D341Med (cell line): ENCODE measurements at regions not wholly inside any gene's neighbourhood (a gene's known extent, or its start where the extent isn't known, plus 50 kb on each side); places are given as distances from the start of the nearest gene placed in this dataset.

Source experiments
- DNase-seq: peaks from one replicate; pipeline ENCODE4 v3.0.0; 2012; ENCODE audit warnings: low spot score

- no peak for DNase-seq
Measured at GRCh38 chr7:10696064-10696463, 277.6 kb upstream of the PHF14 start.

GRCh38 chr7:10703059-10703458 is 270.6 kb upstream of the PHF14 start:
- DNase-seq = no peak

GRCh38 chr7:10703981-10704380 is 269.7 kb upstream of the PHF14 start:
- no peak for DNase-seq

GRCh38 chr7:10704653-10705052 is 269.0 kb upstream of the PHF14 start:
- DNase-seq = no peak

- no peak for DNase-seq
Measured at GRCh38 chr7:10706875-10707493, 266.7 kb upstream of the PHF14 start.

GRCh38 chr7:10707519-10707918 is 266.2 kb upstream of the PHF14 start:
- DNase-seq = no peak

- peak; percentile 50 for DNase-seq
Measured at GRCh38 chr7:10708447-10708846, 265.2 kb upstream of the PHF14 start.

GRCh38 chr7:10718768-10719167 is 254.9 kb upstream of the PHF14 start:
- no peak for DNase-seq

GRCh38 chr7:10720042-10720441 is 253.6 kb upstream of the PHF14 start:
- no peak for DNase-seq

- DNase-seq = no peak
Measured at GRCh38 chr7:10721289-10721688, 252.4 kb upstream of the PHF14 start.

GRCh38 chr7:10723832-10724231 is 249.8 kb upstream of the PHF14 start:
- DNase-seq = no peak

GRCh38 chr7:10724449-10724848 is 249.2 kb upstream of the PHF14 start:
- no peak for DNase-seq

- DNase-seq = no peak
Measured at GRCh38 chr7:10727636-10728035, 246.0 kb upstream of the PHF14 start.

GRCh38 chr7:10731253-10731773 is 242.4 kb upstream of the PHF14 start:
- DNase-seq = no peak

- no peak for DNase-seq
Measured at GRCh38 chr7:10733747-10734146, 239.9 kb upstream of the PHF14 start.

- DNase-seq = no peak
Measured at GRCh38 chr7:10734595-10734994, 239.1 kb upstream of the PHF14 start.

- no peak for DNase-seq
Measured at GRCh38 chr7:10739401-10739800, 234.3 kb upstream of the PHF14 start.

GRCh38 chr7:10740805-10741204 is 232.9 kb upstream of the PHF14 start:
- DNase-seq = no peak

GRCh38 chr7:10756981-10757380 is 216.7 kb upstream of the PHF14 start:
- DNase-seq = no peak

GRCh38 chr7:10759120-10759519 is 214.6 kb upstream of the PHF14 start:
- DNase-seq = no peak

- no peak for DNase-seq
Measured at GRCh38 chr7:10767771-10768170, 205.9 kb upstream of the PHF14 start.

- DNase-seq = no peak
Measured at GRCh38 chr7:10770176-10770575, 203.5 kb upstream of the PHF14 start.

GRCh38 chr7:10773430-10773829 is 200.2 kb upstream of the PHF14 start:
- DNase-seq = no peak
